ENCODE measurements at regions not wholly inside any gene's neighbourhood (a gene's known extent, or its start where the extent isn't known, plus 50 kb on each side); places are given as distances from the start of the nearest gene placed in this dataset.

- DNase-seq (ENCODE audit: low spot score), result no peak
Measured at GRCh38 chr9:105064248-105065097, 136.5 kb upstream of the ABCA1 start.

GRCh38 chr9:105065098-105066088 lies 137.4 kb upstream of the ABCA1 start:
- DNase-seq (ENCODE audit: low spot score), result no peak

DNA sequence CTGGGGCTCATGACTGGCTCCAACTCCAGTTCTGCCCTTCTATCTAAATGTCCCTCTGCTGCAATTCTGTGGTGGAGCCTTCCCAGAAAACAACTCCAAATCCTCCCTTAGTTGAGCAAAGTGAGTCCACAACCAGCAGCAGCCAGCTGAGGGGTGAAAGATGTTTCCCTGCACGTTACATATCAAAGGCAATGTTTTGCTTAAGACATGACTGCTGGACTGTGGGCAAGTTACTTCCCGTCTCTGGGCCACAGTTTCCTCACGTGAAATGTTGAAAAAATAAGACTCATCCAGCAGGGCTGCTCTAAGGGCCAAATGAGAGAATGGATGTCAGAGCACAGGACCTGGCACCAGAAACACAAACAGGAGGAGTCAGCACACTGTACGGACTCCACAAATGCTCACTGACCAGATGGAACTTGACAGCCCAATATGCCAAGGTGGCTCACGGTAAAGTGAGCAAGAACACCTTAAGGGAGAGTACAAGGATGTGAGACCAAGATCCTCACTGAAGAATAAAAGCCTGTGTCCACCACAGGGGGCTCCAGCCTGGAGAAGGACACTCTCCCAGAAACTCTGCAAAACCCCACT lies 138.4 kb upstream of the ABCA1 start:
- no peak for DNase-seq (ENCODE audit: low spot score)

DNA sequence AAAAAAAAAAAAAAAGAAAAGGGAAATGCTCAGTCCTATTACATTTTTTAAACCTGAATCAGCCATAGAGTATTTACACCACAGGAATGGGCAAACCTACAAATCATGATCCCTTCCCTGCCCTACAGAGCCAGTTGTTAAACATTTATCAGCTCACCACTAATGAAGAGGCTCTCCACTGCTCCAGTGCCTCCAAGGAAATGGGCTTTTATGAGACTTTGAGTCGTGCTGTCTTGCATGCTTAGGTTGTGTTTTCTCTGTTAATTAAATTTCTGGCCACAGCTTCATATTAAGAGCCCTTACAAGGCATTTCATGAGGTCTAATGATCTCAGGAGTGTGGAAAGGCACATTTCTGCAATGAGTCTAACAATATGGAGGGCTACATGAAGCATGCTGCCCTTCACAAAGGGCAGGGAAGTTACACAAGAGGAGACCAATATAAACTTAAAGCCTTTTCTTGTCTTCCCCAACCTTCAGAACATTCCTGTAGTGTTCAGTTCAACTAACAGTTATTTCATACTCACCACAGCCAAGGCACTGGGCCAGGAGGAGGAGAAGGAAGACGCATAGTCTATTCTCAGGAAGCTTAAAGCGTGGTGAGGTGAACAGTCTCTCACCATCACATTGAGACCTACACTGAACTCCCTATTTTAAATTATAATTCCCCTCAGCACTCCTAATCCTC lies 140.1 kb upstream of the ABCA1 start:
- no peak for DNase-seq (ENCODE audit: low spot score)

- no peak for DNase-seq (ENCODE audit: low spot score)
Measured at GRCh38 chr9:105069285-105069684, 141.3 kb upstream of the ABCA1 start.

GRCh38 chr9:105069696-105070095 lies 141.7 kb upstream of the ABCA1 start:
- no peak for DNase-seq (ENCODE audit: low spot score)

- no peak for DNase-seq (ENCODE audit: low spot score)
Measured at GRCh38 chr9:105070176-105070575, 142.2 kb upstream of the ABCA1 start.

DNA sequence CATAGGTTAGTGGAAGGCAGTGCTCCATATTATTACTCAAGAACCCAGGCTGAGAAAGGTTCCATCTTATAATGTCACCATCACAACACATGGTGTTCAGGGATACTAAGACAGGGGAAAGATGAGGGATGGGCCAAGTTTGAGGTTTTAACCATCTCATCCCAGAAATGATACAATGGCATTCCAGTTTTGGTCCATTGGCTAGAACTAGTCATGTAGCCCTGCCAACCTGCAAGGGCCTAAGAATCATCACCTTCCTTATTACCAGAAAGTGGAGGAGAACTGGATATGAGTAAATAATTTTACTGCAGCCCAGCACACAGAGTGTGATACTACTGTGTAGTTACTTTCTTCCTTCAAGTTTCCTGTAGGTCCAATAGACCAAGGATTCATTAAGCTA lies 144.5 kb upstream of the ABCA1 start:
- DNase-seq (ENCODE audit: low spot score), result no peak

GRCh38 chr9:105073147-105073546 lies 145.2 kb upstream of the ABCA1 start:
- DNase-seq (ENCODE audit: low spot score), result no peak

DNA sequence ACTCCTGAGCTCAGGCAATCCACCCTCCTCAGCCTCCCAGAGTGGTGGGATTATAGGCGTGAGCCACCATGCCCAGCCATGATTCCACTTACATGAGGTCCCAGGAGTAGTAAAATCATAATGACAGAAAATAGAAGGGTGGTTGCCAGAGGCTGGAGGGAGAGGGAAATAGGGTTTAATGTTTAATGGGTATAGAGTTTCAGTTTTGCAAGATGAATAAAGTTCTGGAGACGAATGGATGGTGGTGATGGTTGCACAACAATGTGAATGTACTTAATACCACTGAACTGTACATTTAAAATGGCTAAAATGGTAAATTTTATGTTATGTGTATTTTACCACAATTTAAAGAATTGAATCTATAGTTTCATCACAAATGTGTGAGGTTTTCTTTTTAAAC lies 146.5 kb upstream of the ABCA1 start:
- DNase-seq (ENCODE audit: low spot score), result no peak

- no peak for DNase-seq (ENCODE audit: low spot score)
Measured at GRCh38 chr9:105076729-105077128, 148.8 kb upstream of the ABCA1 start.

DNA sequence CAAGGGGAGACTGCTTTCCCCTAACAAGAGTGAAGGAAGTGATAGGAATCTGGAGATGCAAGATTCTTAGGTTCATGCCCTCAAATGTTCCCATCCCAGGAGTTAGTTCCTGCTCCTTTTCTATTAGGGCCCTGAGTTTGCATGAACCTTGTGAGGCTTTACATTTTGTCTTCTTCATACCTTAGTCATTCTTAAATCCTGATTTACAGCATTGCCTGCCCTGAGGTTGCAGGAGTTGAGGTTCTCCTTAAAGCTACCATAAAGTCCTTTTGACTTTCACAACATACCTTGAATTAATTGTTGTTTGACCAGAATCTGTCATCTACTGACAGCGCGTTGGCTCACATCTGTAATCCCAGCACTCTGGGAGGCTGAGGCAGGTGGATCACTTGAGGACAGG lies 151.5 kb upstream of the ABCA1 start:
- no peak for DNase-seq (ENCODE audit: low spot score)

- no peak for DNase-seq (ENCODE audit: low spot score)
Measured at GRCh38 chr9:105082843-105083242, 154.9 kb upstream of the ABCA1 start.

GRCh38 chr9:105083256-105083655 lies 155.3 kb upstream of the ABCA1 start:
- no peak for DNase-seq (ENCODE audit: low spot score)

DNA sequence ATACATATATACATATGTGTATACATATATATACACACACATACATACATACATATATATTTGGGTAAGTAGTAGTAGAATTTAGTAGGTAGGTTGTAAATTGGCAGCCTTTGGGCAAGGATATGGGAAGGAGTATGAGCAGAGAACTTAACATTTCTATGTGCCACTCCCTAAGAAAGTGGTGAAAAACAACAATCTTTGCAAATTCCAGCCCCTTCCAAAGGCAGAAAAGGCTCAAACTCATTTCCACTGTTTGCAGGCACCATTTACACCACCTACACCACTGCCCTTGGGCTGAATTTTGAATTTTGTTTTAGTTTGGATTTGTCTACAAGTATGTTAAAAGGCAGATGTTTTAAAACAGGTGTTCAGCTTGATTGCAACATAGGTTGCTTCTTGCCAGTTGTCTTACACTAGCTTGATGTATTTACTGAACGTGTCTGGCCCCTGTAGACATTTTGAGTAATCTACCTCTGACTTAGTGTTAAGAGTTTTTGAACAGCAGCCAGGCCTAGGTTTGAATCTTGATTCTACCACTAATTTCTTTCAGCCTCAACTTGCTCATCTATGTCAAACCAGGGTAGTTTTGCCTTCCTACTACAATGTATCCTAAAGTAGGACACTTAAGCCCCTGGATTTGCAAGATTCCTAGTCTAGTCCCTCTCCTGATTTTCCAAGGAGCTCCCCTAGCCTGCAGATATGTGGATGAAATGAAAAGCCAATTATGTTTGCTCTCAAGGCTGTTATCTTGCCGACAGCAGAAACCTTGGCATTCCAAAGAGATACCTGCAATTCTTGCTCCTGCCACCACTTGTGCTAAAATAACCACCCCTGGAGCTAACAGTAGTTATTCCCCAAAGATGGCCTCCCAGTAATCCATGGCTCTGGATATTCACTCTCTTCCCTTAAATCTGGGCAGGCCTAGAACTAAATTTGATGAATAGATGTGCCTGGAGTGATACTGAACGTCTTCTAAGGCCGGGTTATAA lies 156.2 kb upstream of the SLC44A1 start:
- DNase-seq (ENCODE audit: low spot score), result no peak

DNA sequence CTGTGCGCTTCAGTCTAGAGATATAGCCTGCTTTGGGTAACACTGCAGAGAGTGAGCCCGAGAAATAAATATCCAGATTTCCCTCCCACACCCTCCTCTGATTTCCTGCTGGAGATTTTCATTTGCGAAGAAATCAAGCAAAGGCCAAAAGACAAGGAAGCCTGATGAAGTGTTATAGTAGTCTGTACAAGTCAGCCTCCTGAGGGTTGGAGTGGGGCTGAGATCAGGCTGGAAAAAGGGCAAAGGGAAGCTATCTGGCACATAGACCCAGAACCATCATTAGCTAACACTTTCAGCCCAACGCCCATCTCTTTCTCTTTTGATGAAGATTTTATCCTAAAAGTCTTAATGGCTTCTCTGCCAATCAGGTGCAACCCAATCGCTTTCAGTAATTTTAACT lies 154.6 kb upstream of the SLC44A1 start:
- DNase-seq (ENCODE audit: low spot score), result no peak

DNA sequence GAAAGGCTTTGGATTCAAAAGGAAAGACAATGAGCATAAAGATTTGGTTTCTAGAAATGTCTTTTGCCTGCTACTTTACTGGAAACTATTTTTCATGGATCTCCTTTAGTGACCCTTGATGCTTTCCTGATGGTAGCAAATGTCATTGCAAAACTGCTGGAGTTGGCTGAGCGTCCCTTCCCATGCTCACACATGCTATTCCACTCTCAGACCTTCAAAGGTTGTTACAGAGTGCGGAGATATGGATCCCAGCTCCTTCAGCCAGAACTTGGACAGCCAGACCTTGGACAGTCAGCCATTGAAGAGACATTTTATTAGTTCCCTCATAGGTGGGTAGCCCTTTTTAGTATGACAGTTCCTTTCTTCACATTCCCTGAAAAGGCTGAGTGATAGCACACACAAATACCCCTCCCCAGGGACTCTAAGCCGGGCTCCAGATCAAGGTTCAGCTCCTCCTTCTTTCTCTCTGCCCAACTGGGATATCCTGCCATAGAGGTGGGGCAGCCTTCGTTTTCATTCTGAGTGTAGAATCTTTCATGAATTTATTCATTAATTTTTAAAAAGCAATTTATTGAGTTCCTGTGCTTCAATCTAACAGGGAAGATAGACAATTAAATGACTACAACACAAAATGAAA lies 153.3 kb upstream of the SLC44A1 start:
- DNase-seq (ENCODE audit: low spot score), result no peak

DNA sequence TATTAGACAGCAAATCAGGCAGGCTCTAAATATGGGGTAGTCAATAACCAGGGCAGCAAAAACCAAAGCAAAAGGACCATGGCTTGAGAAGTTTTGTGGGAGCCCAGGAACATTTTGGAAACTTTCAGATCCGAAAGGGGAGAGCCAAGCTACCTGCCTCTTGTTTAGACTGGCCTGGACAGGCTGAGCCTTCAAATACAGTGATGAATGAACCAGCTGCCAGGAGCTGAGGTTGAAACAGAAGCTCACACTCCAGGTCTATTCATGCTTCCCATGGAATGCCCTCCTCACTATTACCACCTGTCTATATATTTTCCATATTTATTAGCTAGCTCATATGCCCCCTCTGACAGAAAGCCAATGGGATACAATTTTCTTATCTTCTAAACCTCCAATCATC lies 150.8 kb upstream of the SLC44A1 start:
- DNase-seq (ENCODE audit: low spot score), result no peak

GRCh38 chr9:105098370-105098769 lies 146.1 kb upstream of the SLC44A1 start:
- no peak for DNase-seq (ENCODE audit: low spot score)

DNA sequence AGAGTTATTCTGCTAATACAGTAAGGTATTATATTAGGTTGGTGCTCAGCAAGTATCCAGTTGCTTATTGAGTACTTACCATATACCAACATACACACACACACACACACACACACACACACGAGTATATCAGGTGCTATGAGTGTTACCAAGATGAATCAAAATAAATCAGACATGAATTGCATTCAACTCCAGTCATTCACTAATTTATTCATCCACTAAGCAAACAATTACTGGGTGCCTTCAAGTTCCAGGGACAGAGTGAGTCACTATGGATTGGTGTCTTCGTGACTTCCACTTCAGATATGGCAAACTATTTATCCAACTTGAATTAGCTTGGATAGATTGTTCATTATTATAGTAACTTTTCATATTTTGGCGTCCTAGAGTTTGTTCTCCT lies 140.7 kb upstream of the SLC44A1 start:
- no peak for DNase-seq (ENCODE audit: low spot score)
